Omental fat pad (tissue), 3 donors: ENCODE measurements at regions not wholly inside any gene's neighbourhood (a gene's known extent, or its start where the extent isn't known, plus 50 kb on each side); places are given as distances from the start of the nearest gene placed in this dataset.

Source experiments
- ATAC-seq: fragments of 150-250 bp; one replicate; pipeline ENCODE4 v1.9.1; 2016; ENCODE audit warnings: mild to moderate bottlenecking, moderate library complexity; ENCODE audit not compliant: low FRiP score
- DNase-seq: peaks from one replicate; pipeline ENCODE4 v3.0.0-alpha.2; 2019; ENCODE audit warnings: low spot score
- TF ChIP-seq, protein P1 (sequence below), 3 donors: fragments of 450-650 bp; IDR thresholded peaks; one replicate each; pipeline ENCODE4 v1.5.1; 2016 to 2017; ENCODE audit warnings: antibody characterized with exemption in 3 of 3, mild to moderate bottlenecking in 3 of 3, moderate library complexity in 2 of 3

DNA sequence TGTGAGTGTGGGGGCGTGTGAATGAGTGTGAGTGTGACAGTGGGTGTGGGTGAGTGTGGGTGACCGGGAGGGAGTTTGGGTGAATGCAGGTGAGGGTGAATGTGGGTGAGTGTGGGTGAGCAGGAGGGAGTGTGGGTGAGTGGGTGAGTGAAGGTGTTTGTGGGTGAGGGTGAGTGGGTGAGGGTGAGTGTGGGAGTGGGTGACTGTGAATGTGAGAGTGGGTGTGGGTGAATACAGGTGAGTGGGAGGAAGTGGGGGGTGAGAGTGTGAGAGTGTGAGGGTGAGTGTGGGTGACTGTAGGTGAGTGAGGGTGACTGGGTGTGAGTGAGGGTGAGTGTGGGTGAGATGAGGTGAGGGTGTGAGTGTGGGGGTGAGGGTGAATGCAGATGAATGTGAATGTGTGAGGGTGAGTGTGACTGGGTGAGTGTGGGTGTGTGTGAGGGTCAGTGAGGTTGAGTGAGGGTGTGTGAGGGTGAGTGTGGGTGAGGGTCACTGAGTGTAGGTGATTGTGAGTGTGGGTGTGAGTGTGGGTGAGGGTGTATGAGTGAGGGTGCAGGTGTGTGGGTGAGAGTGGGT is 1677.3 kb upstream of the TENM3 start:
- TF ChIP-seq, protein P1, sequence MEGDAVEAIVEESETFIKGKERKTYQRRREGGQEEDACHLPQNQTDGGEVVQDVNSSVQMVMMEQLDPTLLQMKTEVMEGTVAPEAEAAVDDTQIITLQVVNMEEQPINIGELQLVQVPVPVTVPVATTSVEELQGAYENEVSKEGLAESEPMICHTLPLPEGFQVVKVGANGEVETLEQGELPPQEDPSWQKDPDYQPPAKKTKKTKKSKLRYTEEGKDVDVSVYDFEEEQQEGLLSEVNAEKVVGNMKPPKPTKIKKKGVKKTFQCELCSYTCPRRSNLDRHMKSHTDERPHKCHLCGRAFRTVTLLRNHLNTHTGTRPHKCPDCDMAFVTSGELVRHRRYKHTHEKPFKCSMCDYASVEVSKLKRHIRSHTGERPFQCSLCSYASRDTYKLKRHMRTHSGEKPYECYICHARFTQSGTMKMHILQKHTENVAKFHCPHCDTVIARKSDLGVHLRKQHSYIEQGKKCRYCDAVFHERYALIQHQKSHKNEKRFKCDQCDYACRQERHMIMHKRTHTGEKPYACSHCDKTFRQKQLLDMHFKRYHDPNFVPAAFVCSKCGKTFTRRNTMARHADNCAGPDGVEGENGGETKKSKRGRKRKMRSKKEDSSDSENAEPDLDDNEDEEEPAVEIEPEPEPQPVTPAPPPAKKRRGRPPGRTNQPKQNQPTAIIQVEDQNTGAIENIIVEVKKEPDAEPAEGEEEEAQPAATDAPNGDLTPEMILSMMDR (IDR thresholded peaks at IDR 0.05): no peak
- DNase-seq (no peak), ATAC-seq (no peak)

DNA sequence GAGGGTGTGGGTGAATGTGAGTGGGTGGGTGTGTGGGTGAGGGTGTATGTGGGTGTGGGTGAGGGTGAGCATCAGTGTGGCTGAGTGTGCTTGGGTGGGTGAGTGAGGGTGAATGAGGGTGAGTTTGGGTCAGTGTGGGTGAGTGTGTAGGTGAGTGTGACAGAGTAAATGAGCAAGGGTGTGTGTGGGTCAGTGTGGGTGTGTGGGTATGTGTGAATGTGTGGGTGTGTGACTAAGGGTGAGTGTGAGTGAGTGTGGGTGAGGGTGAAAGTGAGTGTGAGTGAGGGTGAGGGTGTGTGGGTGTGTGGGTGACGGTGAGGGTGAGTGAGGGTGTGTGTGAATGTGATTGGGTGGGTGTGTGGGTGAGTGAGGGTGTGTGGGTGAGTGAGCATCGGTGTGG is 1676.7 kb upstream of the TENM3 start:
- DNase-seq (no peak), ATAC-seq (no peak)
- TF ChIP-seq, protein P1 (IDR thresholded peaks at IDR 0.05): no peak

DNA sequence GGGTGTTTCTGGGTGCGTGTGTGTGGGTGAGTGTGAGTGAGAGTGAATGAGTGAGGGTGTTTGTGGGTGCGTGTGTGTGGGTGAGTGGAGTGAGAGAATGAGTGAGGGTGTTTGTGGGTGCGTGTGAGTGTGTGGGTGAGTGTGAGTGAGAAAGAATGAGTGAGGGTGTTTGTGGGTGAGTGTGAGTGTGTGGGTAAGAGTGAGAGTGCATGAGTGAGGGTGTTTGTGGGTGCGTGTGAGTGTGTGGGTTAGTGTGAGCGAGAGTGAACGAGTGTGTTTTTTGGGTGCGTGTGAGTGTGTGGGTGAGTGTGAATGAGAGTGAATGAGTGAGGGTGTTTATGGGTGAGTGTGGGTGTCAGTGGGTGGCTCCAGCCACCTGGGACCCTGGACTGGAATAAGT is 1676.1 kb upstream of the TENM3 start:
- DNase-seq: no peak
- TF ChIP-seq, protein P1 (IDR thresholded peaks at IDR 0.05): no peak
- no peak for ATAC-seq

DNA sequence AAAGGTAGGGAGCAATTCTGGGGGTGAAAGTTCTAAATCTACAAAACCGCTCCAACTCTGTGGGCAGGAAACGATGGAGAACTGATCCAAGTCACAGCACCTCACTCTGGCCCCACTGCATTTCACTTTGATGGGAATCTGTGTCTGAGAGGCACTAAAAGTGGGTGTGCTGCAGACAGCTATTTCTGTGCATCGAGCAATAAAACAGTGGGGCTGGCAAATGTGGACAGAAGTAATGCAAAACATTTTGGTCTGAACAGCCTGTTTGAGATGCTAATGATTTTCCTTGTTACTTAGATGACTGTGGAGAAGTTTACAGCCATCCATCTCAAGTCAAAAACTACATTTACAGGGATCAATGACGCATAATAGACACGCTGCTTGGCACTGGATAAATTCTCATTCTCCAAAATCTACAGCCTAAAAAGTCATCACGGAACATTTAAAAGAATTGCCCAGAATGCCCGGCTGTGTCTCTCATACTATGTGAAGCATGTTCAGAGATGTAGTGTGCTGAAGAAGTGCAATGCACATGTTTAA is 1671.6 kb upstream of the TENM3 start:
- TF ChIP-seq, protein P1 (IDR thresholded peaks at IDR 0.05): no peak
- ATAC-seq (no peak), DNase-seq (no peak)

DNA sequence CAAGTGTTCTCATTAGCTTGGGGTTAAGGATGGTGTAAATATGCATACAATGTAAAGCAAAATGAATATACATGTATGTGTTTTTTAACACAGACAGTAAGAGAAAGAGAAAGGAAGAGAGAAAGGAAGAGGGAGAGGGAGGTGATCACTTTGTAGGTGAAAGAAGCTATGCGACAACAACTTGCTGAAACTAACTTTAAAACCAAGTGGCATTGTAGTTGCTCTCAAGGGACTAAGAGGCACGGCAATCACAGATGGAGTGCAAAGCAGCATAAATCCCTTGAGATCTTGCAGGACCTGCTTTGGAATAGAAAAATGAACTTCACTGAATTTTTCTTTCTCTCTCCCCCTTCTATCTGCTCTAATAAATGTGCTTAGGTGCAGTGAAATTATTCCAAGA is 1665.0 kb upstream of the TENM3 start:
- no peak for DNase-seq
- TF ChIP-seq, protein P1 (IDR thresholded peaks at IDR 0.05): no peak
- no peak for ATAC-seq

DNA sequence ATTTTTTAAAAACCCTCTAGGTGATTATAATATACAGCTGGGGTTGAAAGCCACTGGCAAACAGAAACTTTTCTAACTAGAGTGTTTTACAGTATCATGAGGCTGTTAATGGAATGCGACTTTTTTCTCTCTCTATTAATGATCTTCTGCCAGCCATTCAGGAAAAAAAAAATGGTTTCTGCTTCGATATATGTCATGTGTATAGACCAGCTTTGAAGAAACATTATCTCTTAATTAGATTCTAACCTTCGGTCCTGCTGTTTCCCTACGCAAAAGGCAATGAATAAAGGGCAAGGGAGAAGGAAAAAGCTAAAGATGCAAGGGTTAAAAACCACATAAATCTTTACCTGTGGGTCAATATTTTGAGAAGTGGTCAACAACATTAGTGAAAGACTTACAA is 1662.1 kb upstream of the TENM3 start:
- ATAC-seq (no peak), DNase-seq (no peak)
- TF ChIP-seq, protein P1 (IDR thresholded peaks at IDR 0.05): no peak

DNA sequence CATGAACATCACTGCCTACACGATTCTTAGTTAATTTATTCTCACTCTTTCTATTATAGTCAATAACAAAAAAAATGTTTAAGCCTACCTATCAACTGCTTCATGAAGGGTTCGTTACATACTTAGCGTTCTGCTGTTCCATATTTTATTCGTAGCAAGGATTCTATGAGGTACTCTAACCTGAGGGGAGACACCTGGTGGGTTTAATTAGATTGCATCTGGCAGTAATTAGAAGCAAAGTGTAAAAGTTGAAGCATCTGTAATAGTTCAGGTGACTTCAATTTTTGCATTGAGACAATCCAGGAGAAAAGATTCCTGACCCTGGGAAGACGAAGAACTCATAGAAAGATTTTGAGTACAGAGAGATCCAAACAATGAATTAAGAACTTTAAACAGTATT is 1655.8 kb upstream of the TENM3 start:
- TF ChIP-seq, protein P1 (IDR thresholded peaks at IDR 0.05): no peak
- no peak for DNase-seq
- ATAC-seq: no peak
